GM20431 (cell line): ENCODE measurements at regions not wholly inside any gene's neighbourhood (a gene's known extent, or its start where the extent isn't known, plus 50 kb on each side); places are given as distances from the start of the nearest gene placed in this dataset.

Source experiments
- in situ Hi-C: fragments of 300-500 bp; cut with MseI, MboI; formaldehyde crosslinking; loops from one replicate; pipeline ENCODE4 v1.15.0; 2020; ENCODE audit warnings: low sequenced_read_pairs; ENCODE audit not compliant: unreplicated experiment

- in situ Hi-C loops = loop anchor here (10.0 to 25.0 kb wide), 2 partner anchors 928 to 1899 kb away; no protein-coding TSS in a partner anchor
Observed at GRCh38 chr19:30665449-30665848, 293.3 kb downstream of the ZNF536 start.

- in situ Hi-C loops = loop anchor here (10.0 to 25.0 kb wide), 2 partner anchors 926 to 1901 kb away; no protein-coding TSS in a partner anchor
Observed at GRCh38 chr19:30663611-30664174, 291.5 kb downstream of the ZNF536 start.

GRCh38 chr19:30662211-30662861 is 290.2 kb downstream of the ZNF536 start:
- in situ Hi-C loops = loop anchor here (10.0 to 25.0 kb wide), 2 partner anchors 925 to 1902 kb away; no protein-coding TSS in a partner anchor

GRCh38 chr19:30659638-30660037 is 287.5 kb downstream of the ZNF536 start:
- in situ Hi-C loops = loop anchor here (10.0 to 25.0 kb wide), 2 partner anchors 922 to 1905 kb away; no protein-coding TSS in a partner anchor

DNA sequence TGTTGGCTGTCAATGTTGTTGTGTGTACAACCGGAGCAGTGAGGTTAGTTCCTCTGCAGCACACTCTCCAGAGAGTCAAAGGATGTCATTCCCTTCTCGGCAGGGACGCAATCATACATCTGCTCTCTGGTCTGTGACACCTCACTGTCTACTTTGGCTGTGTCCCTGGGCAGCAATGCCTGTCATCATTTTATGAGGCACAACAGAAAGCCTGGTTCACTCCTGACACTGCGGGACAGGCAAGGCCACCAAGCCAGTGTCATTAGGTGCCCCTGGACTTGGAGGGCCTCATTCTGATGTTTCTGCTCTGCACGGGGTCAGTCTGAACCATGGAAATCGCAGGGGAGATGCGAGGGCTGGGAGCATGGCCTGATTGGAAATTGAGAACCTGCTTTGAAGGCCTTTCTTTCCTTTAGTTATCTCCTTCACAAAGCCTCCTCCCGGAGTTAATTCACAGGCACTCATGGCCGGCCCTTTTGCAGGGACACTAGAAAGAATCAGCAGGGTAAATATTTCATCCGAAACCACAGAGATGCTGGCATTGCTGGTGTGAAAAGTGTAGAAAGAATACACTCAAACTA is 284.4 kb downstream of the ZNF536 start:
- in situ Hi-C loops = loop anchor here (25.0 kb wide), 1 partner anchor 919 kb away; no protein-coding TSS in a partner anchor

GRCh38 chr19:30653646-30654386 is 281.6 kb downstream of the ZNF536 start:
- in situ Hi-C loops = loop anchor here (25.0 kb wide), 1 partner anchor 917 kb away; no protein-coding TSS in a partner anchor

DNA sequence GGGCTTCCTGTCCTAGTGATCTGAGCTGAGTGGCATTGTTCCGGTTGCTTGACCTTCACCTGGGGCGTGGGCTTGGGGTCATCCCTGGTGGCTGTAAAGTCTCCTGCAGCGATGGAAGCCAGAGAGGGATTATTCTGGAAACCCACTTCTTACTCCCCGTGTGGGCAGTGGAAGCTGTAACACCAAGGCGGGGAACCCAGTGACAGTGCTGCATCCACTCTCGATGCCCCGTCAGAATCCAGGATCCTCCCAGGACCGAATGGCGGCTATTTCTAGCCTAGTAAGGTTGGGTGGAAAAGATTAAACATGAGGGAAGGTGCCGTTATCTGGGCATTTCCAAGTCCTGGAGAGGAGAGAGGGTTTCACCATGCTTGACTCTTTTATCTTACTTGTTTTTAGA is 280.6 kb downstream of the ZNF536 start:
- in situ Hi-C loops = loop anchor here (25.0 kb wide), 1 partner anchor 915 kb away; no protein-coding TSS in a partner anchor

DNA sequence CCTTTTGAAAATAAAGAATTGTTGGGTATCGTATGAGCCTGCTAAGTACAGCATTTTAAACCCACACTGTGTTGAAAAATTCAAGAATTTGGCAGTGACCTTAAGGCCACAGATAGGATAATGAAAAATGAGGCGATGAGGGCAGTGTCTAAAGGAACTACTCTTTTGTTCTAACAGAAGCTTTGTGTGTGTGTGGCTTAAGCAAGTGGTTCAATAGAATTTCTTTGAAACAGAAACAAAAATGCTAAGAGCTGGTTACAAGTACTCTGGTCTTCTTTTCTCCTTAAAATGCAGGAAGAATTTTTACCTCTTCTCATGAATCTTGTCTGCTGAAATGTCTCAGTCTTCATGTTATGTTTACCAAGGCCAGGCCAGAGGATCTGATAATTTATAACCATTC is 279.5 kb downstream of the ZNF536 start:
- in situ Hi-C loops = loop anchor here (25.0 kb wide), 1 partner anchor 914 kb away; no protein-coding TSS in a partner anchor

GRCh38 chr19:30651066-30651465 is 278.9 kb downstream of the ZNF536 start:
- in situ Hi-C loops = loop anchor here (25.0 kb wide), 1 partner anchor 914 kb away; no protein-coding TSS in a partner anchor

- in situ Hi-C loops = loop anchor here (25.0 kb wide), 2 partner anchors 738 to 913 kb away; no protein-coding TSS in a partner anchor
Observed at GRCh38 chr19:30649934-30650614, 277.9 kb downstream of the ZNF536 start.

DNA sequence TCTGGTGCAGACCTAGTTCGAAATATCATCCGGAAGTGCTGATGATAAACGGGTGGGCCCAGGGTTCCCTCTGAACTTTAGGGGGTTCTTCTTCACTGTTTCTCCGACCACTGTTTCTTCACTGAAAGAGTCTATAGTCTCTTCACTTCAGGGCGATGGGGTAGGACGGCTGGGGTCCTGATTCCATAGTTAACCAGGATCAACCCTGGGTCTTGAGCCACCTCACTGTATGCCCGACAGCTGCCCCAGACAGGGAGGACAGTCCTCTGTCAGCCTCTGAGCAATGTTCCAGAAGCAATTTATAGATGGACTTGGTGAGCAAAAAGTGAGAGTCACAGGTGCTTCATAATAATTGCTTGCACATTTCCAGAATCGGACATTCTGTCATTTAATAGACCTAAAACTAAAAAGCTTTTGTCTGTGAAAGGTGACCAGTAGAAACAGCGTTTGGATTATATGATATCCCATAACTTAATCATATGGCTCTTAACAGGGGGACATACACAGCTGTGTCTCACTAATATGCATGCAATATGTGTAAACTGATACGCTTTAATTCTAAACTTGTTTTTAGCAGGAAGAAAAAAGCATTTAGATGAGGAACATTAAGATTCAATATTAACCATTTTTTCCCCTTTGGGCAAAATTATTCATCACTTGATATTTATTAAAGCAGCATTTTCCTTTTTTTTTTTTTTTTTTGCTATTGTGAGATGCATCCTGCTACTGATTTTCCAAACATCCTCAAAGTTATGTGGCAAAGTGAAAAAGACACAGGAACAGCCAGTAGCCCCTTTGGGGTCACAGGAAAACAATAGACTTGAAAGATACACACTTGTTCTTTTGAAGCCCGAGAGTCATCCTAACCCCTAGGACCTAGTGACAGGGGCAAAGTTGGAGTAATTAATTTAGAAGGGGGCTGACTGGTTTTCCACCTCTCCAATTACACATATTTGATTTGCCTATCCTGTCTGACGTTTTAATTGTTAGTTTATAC is 277.0 kb downstream of the ZNF536 start:
- in situ Hi-C loops = loop anchor here (25.0 kb wide), 1 partner anchor 737 kb away; no protein-coding TSS in a partner anchor

GRCh38 chr19:30647891-30648720 is 275.9 kb downstream of the ZNF536 start:
- in situ Hi-C loops = loop anchor here (25.0 kb wide), 1 partner anchor 736 kb away; no protein-coding TSS in a partner anchor

DNA sequence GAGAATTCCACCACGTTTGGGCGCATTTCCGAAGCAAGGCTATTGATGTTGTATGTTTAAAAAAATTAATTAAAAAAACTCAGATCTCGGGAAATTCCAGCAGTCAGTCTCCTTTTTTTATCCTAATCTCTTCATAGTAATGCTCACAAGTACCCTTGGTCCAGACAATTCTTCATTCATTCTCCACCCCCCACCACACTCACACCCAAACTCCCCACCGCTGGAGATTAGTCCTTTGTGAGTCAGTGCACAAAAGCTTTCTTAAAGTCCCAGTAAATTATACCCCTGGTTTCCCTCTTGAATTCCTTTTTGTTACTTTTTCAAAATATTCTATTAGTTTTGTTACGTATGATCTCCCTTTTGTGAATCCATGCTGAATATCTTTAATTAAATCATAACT is 274.6 kb downstream of the ZNF536 start:
- in situ Hi-C loops = loop anchor here (25.0 kb wide), 1 partner anchor 735 kb away; no protein-coding TSS in a partner anchor

DNA sequence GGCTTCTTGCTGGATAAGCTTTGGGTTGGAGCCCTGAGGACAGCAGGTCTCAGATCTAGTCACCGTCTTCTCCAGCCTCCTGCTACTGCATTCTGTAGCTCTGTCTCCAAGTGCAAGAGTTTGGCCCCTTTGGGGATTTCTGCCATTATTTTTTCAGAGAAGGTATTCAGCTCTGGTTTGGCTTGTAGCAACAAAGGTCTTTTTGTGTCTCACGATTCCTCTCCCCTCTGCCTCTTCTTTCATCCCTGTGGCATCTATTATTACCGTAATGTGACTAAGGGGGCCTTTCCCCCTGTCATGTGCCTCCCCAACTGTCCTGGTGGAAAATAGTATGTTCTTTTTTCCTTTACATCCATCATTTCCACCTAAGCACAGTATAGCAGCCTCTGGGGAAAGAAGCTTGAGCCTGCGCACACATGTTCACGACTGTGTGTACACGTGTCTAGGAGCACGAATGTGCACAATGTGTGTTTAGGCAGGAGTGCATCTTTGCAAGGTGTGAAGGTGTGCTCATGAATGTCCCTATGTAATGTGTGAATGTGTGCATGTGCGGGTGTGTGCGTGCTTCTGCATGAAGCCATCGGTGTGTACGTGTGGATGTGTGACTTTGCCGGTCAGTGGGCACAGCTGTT is 273.9 kb downstream of the ZNF536 start:
- in situ Hi-C loops = loop anchor here (25.0 kb wide), 1 partner anchor 734 kb away; no protein-coding TSS in a partner anchor

DNA sequence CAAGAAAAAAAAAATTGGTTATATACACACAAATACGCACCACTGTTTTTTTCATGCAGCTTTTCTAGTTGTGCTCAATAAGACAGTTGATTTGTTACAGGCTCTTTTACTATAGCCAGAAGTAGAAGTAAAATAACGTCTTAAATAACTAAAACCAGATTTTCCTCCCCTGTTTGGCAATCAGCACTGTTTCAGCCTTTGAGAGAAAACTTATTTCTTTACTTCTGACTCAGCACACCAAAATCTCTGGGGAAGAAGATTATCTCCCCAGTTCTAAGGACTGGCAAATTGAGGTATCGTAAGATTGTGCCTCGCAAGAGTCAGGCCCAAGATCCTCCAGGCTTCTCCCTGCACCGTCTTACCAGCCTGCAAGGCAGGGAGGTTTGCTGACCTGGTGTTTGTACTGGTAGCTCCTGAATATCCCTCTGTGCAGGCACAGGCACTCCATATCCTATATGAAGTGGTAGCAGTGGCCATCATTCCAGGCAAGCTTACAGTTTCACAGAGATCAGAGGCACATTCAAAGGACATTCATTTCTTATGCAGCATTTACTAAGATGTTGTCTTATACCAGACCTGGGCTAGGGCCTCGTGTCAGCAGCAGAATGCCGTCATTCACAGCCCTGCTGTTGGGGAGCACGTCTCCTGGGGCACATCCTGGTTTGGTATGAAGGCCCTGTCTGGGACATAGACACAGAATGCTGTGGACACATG is 268.2 kb downstream of the ZNF536 start:
- in situ Hi-C loops = loop anchor here (25.0 kb wide), 1 partner anchor 728 kb away; no protein-coding TSS in a partner anchor

DNA sequence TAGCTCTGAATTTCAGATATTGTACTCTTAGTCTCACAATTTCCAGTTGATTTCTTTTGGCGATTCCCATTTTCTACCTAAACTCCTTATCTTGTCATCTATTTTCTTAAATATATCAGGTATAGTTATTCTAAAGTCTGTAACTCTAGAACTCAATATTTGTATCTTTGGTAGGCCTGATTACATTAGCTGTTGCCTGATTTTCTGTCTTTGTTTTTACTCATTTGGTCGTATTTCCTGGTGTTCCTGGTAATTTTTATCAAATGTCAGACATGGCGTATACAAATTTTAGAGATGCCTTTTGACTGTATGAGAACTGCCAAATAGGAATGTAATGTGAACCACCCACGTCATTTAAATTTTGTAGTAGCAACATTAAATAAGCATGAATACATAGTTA is 266.7 kb downstream of the ZNF536 start:
- in situ Hi-C loops = loop anchor here (25.0 kb wide), 1 partner anchor 727 kb away; no protein-coding TSS in a partner anchor
